ENCODE measurements at regions not wholly inside any gene's neighbourhood (a gene's known extent, or its start where the extent isn't known, plus 50 kb on each side); places are given as distances from the start of the nearest gene placed in this dataset.

DNA sequence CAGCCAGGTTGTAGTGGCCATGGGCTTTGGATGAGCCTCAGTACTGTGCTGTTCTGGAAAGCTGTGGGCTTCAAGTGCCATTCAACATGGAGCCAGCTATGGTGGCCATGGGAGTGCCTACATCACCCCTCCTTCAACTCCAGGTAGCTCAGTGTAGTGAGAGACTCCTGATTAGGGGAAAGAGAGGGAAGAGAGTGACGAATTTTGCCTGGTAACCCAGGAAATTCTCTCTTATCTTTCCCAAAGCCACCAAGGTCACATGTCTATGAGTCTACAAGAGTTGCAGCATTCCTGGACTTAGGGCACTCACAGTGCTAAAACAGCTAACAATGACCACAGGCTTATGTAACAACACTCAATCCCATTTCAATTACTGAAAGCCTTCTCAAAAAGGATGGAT, 81.7 kb upstream of the SPTLC1 start:
- peak overlapping the region; percentile 8 for H4K91ac ChIP-seq (ENCODE audit: low read depth, low read length)
- H3K4ac ChIP-seq (ENCODE audit: low read depth, low read length) = no peak overlapping the region
- no CpG with 5 or more reads among the region's 1 CpG for WGBS (ENCODE audit: extremely low coverage, insufficient coverage, insufficient read length)

GRCh38 chr9:92196400-92196799, 81.2 kb upstream of the SPTLC1 start:
- no peak overlapping the region for H2BK5ac ChIP-seq (ENCODE audit: low read depth, low read length, poor library complexity)
- no peaks in the 10 kb centered on the region for H3K79me2 ChIP-seq (ENCODE audit: control insufficient read depth, insufficient read depth, low read length, poor library complexity)
- H3K9ac ChIP-seq (ENCODE audit: low read length) = no peak overlapping the region
- no peak overlapping the region for H2BK120ac ChIP-seq (ENCODE audit: insufficient read depth, low read length, poor library complexity)
- peaks cover 0 to 3% of the 10 kb centered on the region in 2 experiments for H3K4me1 ChIP-seq (ENCODE audit: control insufficient read depth in 1 of 2, insufficient read depth in 2 of 2, low read length in 2 of 2)
- no peaks in the 10 kb centered on the region for H3K27me3 ChIP-seq (ENCODE audit: insufficient read depth, low read length)
- no peak overlapping the region for H3K23ac ChIP-seq (ENCODE audit: low read length)
- no peak overlapping the region for H2BK12ac ChIP-seq (ENCODE audit: low read length)
- H4K8ac ChIP-seq (ENCODE audit: low read depth, low read length) = no peak overlapping the region
- no peak overlapping the region for H2AK5ac ChIP-seq (ENCODE audit: low read length)
- H3K4me3 ChIP-seq (ENCODE audit: low read depth, low read length) = no peak overlapping the region
- H3K4ac ChIP-seq (ENCODE audit: low read depth, low read length) = no peak overlapping the region
- H3K36me3 ChIP-seq (ENCODE audit: control insufficient read depth in 1 of 2, insufficient read depth in 2 of 2, low read length in 2 of 2) = no peaks in the 10 kb centered on the region
- peak overlapping the region; percentile 8 for H4K91ac ChIP-seq (ENCODE audit: low read depth, low read length)
- DNase-seq = no peak
- H3K14ac ChIP-seq (ENCODE audit: low read length) = no peak overlapping the region
- no peak overlapping the region for H3K4me2 ChIP-seq (ENCODE audit: low read length)
- no peak overlapping the region for H3K18ac ChIP-seq (ENCODE audit: low read length)
- no peak overlapping the region for H2AFZ ChIP-seq (ENCODE audit: insufficient read depth, low read length, poor library complexity)
- peaks cover 5% of the 10 kb centered on the region for H3K9me3 ChIP-seq (ENCODE audit: insufficient read depth, low read depth, low read length)
- H4K12ac ChIP-seq (ENCODE audit: low read depth, low read length) = no peak overlapping the region
- no peaks in the 10 kb centered on the region for H3K79me1 ChIP-seq (ENCODE audit: low read length)
- peak overlapping the region; percentile 27 for H3K27ac ChIP-seq (ENCODE audit: low read depth, low read length)

More for the DNA sequence above, 81.7 kb upstream of the SPTLC1 start:
- Histone ChIP-seq H2AK5ac (ENCODE audit: low read length) (no peak overlapping the region), H2BK120ac (ENCODE audit: insufficient read depth, low read length, poor library complexity) (no peak overlapping the region), H4K12ac (ENCODE audit: low read depth, low read length) (no peak overlapping the region), H3K79me2 (ENCODE audit: control insufficient read depth, insufficient read depth, low read length, poor library complexity) (no peaks in the 10 kb centered on the region), H3K23ac (ENCODE audit: low read length) (no peak overlapping the region), H3K4me3 (ENCODE audit: low read depth, low read length) (no peak overlapping the region), H2BK12ac (ENCODE audit: low read length) (no peak overlapping the region), H3K14ac (ENCODE audit: low read length) (no peak overlapping the region), H3K36me3 (ENCODE audit: control insufficient read depth in 1 of 2, insufficient read depth in 2 of 2, low read length in 2 of 2) (no peaks in the 10 kb centered on the region), H3K27me3 (ENCODE audit: insufficient read depth, low read length) (no peaks in the 10 kb centered on the region), H2AFZ (ENCODE audit: insufficient read depth, low read length, poor library complexity) (no peak overlapping the region), H2BK5ac (ENCODE audit: low read depth, low read length, poor library complexity) (no peak overlapping the region), H3K4me1 (ENCODE audit: control insufficient read depth in 1 of 2, insufficient read depth in 2 of 2, low read length in 2 of 2) (peaks cover 0 to 3% of the 10 kb centered on the region in 2 experiments), H3K9me3 (ENCODE audit: insufficient read depth, low read depth, low read length) (peaks cover 5% of the 10 kb centered on the region), H3K18ac (ENCODE audit: low read length) (no peak overlapping the region), H3K27ac (ENCODE audit: low read depth, low read length) (peak overlapping the region; percentile 27), H3K9ac (ENCODE audit: low read length) (no peak overlapping the region), H4K8ac (ENCODE audit: low read depth, low read length) (no peak overlapping the region), H3K79me1 (ENCODE audit: low read length) (no peaks in the 10 kb centered on the region), H3K4me2 (ENCODE audit: low read length) (no peak overlapping the region)
- DNase-seq = peak in 1 of 2 donors; percentile 37

DNA sequence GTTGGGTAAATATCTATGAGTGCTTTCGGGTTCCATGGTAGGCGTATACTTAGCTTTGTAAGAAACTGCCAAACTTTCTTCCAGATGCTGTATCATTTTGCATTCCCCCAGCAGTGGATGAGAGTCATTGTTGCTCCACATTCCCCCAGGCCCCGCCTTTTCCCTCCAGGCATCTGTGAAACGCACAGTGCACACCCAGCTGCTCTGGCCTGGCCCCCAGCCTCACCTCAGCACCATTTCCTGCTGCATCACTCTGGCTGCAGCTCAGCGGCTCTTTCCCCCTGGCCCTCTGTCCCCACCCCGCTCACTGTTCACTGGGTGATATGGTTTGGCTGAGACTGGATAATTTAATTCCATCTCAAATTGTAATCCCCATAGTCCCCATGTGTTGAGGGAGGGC, 76.6 kb upstream of the SPTLC1 start:
- no peaks in the 10 kb centered on the region for H3K79me2 ChIP-seq (ENCODE audit: control insufficient read depth, insufficient read depth, low read length, poor library complexity)
- H4K8ac ChIP-seq (ENCODE audit: low read depth, low read length) = no peak overlapping the region
- H3K27me3 ChIP-seq (ENCODE audit: insufficient read depth, low read length) = no peaks in the 10 kb centered on the region
- H3K4me2 ChIP-seq (ENCODE audit: low read length) = no peak overlapping the region
- H2BK120ac ChIP-seq (ENCODE audit: insufficient read depth, low read length, poor library complexity) = no peak overlapping the region
- no peak overlapping the region for H3K18ac ChIP-seq (ENCODE audit: low read length)
- H3K9me3 ChIP-seq (ENCODE audit: insufficient read depth, low read depth, low read length) = peaks cover 4% of the 10 kb centered on the region
- H3K27ac ChIP-seq (ENCODE audit: low read depth, low read length) = no peak overlapping the region
- no peaks in the 10 kb centered on the region for H3K36me3 ChIP-seq (ENCODE audit: control insufficient read depth in 1 of 2, insufficient read depth in 2 of 2, low read length in 2 of 2)
- H2AFZ ChIP-seq (ENCODE audit: insufficient read depth, low read length, poor library complexity) = no peak overlapping the region
- no peak overlapping the region for H3K14ac ChIP-seq (ENCODE audit: low read length)
- no peaks in the 10 kb centered on the region for H3K79me1 ChIP-seq (ENCODE audit: low read length)
- no peak overlapping the region for H3K4ac ChIP-seq (ENCODE audit: low read depth, low read length)
- WGBS (ENCODE audit: extremely low coverage, insufficient coverage, insufficient read length) = no CpG with 5 or more reads among the region's 6 CpGs
- no peak overlapping the region for H3K4me3 ChIP-seq (ENCODE audit: low read depth, low read length)
- no peak overlapping the region for H4K12ac ChIP-seq (ENCODE audit: low read depth, low read length)
- DNase-seq = peak in 1 of 2 donors; percentile 35
- H3K23ac ChIP-seq (ENCODE audit: low read length) = no peak overlapping the region
- H2BK5ac ChIP-seq (ENCODE audit: low read depth, low read length, poor library complexity) = no peak overlapping the region
- no peak overlapping the region for H2BK12ac ChIP-seq (ENCODE audit: low read length)
- H3K4me1 ChIP-seq (ENCODE audit: control insufficient read depth in 1 of 2, insufficient read depth in 2 of 2, low read length in 2 of 2) = peaks cover 0 to 2% of the 10 kb centered on the region in 2 experiments
- no peak overlapping the region for H4K91ac ChIP-seq (ENCODE audit: low read depth, low read length)
- H3K9ac ChIP-seq (ENCODE audit: low read length) = no peak overlapping the region
- no peak overlapping the region for H2AK5ac ChIP-seq (ENCODE audit: low read length)

DNA sequence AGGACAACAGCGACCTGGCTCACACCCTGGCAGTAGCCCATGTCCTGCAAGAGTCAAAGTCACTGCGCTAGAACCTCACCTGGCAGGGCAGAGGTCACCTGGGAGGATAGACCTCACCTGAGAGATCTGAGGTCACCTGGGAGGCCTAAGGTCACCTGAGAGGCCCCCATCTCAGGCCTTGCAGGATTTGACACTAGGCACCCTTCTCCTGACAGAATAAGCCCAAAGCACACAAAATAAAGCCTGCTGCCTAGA, 75.2 kb upstream of the SPTLC1 start:
- no peaks in the 10 kb centered on the region for H3K9me3 ChIP-seq (ENCODE audit: insufficient read depth, low read depth, low read length)
- H4K91ac ChIP-seq (ENCODE audit: low read depth, low read length) = no peak overlapping the region
- H3K27me3 ChIP-seq (ENCODE audit: insufficient read depth, low read length) = no peaks in the 10 kb centered on the region
- no peaks in the 10 kb centered on the region for H3K79me1 ChIP-seq (ENCODE audit: low read length)
- H3K4ac ChIP-seq (ENCODE audit: low read depth, low read length) = no peak overlapping the region
- no peak overlapping the region for H3K4me3 ChIP-seq (ENCODE audit: low read depth, low read length)
- no peak overlapping the region for H2BK120ac ChIP-seq (ENCODE audit: insufficient read depth, low read length, poor library complexity)
- H3K4me1 ChIP-seq (ENCODE audit: control insufficient read depth in 1 of 2, insufficient read depth in 2 of 2, low read length in 2 of 2) = no peaks in the 10 kb centered on the region
- no CpG with 5 or more reads among the region's 2 CpGs for WGBS (ENCODE audit: extremely low coverage, insufficient coverage, insufficient read length)
- H4K12ac ChIP-seq (ENCODE audit: low read depth, low read length) = no peak overlapping the region
- no peaks in the 10 kb centered on the region for H3K79me2 ChIP-seq (ENCODE audit: control insufficient read depth, insufficient read depth, low read length, poor library complexity)
- no peaks in the 10 kb centered on the region for H3K36me3 ChIP-seq (ENCODE audit: control insufficient read depth in 1 of 2, insufficient read depth in 2 of 2, low read length in 2 of 2)
- H2BK5ac ChIP-seq (ENCODE audit: low read depth, low read length, poor library complexity) = no peak overlapping the region
- no peak overlapping the region for H3K27ac ChIP-seq (ENCODE audit: low read depth, low read length)
- H3K9ac ChIP-seq (ENCODE audit: low read length) = no peak overlapping the region
- no peak overlapping the region for H2AFZ ChIP-seq (ENCODE audit: insufficient read depth, low read length, poor library complexity)
- DNase-seq = no peak
- no peak overlapping the region for H3K4me2 ChIP-seq (ENCODE audit: low read length)
- no peak overlapping the region for H3K23ac ChIP-seq (ENCODE audit: low read length)
- H2AK5ac ChIP-seq (ENCODE audit: low read length) = no peak overlapping the region
- no peak overlapping the region for H3K14ac ChIP-seq (ENCODE audit: low read length)
- H2BK12ac ChIP-seq (ENCODE audit: low read length) = no peak overlapping the region
- H3K18ac ChIP-seq (ENCODE audit: low read length) = no peak overlapping the region
- no peak overlapping the region for H4K8ac ChIP-seq (ENCODE audit: low read depth, low read length)

All from trophoblast cell (in vitro differentiated cells and primary cell).